HUES48 (cell line): ENCODE measurements at regions not wholly inside any gene's neighbourhood (a gene's known extent, or its start where the extent isn't known, plus 50 kb on each side); places are given as distances from the start of the nearest gene placed in this dataset.
"Not testable (repeated sequence)": the region's sequence is repeated elsewhere in the genome, so short reads cannot be mapped to it uniquely, and the experiment has no call there.

Experiments used
- H3K27ac ChIP-seq: one replicate; pipeline ENCODE4 v1.7.0; 2013; ENCODE audit warnings: low read depth, low read length, inconsistent platforms
- H3K27me3 ChIP-seq: 2 replicates; pipeline ENCODE4 v1.6.1; 2013; ENCODE audit warnings: mild to moderate bottlenecking, low read length; ENCODE audit not compliant: control insufficient read depth, insufficient read depth
- H3K36me3 ChIP-seq: 2 replicates; pipeline ENCODE4 v1.6.1; 2013; ENCODE audit warnings: low read length; ENCODE audit not compliant: control insufficient read depth, insufficient read depth
- H3K4me1 ChIP-seq: 2 replicates; pipeline ENCODE4 v1.6.1; 2013; ENCODE audit warnings: mild to moderate bottlenecking, low read length; ENCODE audit not compliant: control insufficient read depth, insufficient read depth
- H3K4me3 ChIP-seq: 2 replicates; pipeline ENCODE4 v1.5.1; 2013; ENCODE audit warnings: mild to moderate bottlenecking, low read depth, low read length
- H3K9ac ChIP-seq: 2 replicates; pipeline ENCODE4 v1.6.1; 2013; ENCODE audit warnings: mild to moderate bottlenecking, low read depth, low read length, moderate library complexity
- H3K9me3 ChIP-seq: 2 replicates; pipeline ENCODE4 v1.6.1; 2013; ENCODE audit warnings: low read length; ENCODE audit not compliant: control insufficient read depth, insufficient read depth

DNA sequence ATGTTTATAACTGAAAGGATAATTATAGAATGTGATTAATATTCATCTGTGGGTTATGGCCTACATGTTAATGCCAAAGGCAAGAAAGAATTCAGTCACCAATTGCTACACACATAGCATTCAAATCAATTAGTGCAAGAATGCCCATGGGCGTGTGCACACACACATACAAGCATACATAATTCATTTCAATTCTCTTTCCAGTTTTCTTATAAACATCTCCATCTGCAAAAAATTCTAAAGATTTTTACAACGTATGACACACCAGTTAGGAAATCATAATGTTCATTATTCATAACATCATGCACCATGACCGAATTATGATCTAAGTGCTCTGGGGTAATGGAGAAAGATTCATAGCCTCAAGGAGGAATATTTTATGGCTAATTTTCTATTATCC, 111.0 kb upstream of the ADTRP start:
- H3K4me3 ChIP-seq, result no peak overlapping the region
- no peak overlapping the region for H3K27ac ChIP-seq
- no peaks in the 10 kb centered on the region for H3K36me3 ChIP-seq
- H3K4me1 ChIP-seq, result peaks cover 26% of the 10 kb centered on the region
- no peaks in the 10 kb centered on the region for H3K9me3 ChIP-seq
- no peaks in the 10 kb centered on the region for H3K27me3 ChIP-seq
- no peak overlapping the region for H3K9ac ChIP-seq

DNA sequence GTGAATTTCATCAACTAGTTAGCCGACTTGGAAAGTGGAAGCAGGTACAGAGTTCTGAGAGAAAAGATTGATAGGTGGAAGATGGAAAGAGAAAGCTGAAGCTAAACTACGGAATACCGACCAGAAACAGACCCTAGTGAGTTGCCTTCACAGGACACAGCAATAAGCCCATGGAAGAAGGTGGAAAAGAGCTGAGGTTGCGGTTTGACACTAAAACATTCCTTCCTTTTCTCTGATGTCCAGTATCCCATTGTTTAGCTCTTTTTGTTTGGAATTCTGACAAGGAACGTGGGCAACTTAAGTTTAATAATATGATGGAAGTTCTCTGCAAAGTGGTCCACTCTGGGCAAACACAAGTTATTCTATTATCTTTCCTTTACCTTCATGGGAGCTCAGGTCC, 110.1 kb upstream of the ADTRP start:
- Histone ChIP-seq H3K4me3 (no peak overlapping the region), H3K27ac (no peak overlapping the region), H3K9ac (no peak overlapping the region), H3K36me3 (no peaks in the 10 kb centered on the region), H3K27me3 (no peaks in the 10 kb centered on the region), H3K4me1 (peaks cover 19% of the 10 kb centered on the region), H3K9me3 (no peaks in the 10 kb centered on the region)

DNA sequence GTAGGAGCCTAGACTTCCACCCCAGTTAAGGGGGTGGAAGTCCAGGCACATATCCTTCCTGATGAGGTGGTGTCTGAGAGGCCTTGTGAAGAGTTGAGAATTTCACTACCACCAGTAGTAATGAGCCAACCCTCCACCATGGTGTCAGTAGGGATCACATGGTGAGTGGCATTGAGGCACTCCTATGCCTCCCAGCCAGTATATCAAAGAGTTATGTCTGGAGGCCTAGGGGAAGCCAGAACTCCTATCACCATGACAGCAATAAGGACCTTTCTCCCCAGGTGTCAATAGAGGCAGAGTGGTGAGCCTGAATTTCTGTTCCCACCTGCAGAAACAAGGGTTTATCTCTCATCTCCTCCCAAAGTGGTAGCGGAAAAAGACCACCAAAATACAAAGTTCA, 106.6 kb upstream of the ADTRP start:
- no peaks in the 10 kb centered on the region for H3K36me3 ChIP-seq
- no peak overlapping the region for H3K4me3 ChIP-seq
- peaks cover 16% of the 10 kb centered on the region for H3K4me1 ChIP-seq
- H3K9me3 ChIP-seq, result peaks cover 2% of the 10 kb centered on the region; the same call in 1 of the 2 replicates
- H3K27ac ChIP-seq, result no peak overlapping the region
- no peak overlapping the region for H3K9ac ChIP-seq
- no peaks in the 10 kb centered on the region for H3K27me3 ChIP-seq

DNA sequence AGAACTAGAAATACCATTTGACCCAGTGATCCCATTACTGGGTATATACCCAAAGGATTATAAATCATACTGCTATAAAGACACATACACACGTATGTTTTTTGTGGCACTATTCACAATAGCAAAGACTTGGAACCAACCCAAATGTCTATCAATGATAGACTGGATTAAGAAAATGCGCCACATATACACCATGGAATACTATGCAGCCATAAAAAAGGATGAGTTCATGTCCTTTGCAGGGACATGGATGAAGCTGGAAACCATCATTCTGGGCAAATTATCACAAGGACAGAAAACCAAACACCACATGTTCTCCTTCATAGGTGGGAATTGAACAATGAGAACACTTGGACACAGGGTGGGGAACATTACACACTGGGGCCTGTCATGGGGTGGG, 104.9 kb upstream of the ADTRP start:
- not testable (repeated sequence) for H3K27ac ChIP-seq, H3K9me3 ChIP-seq, H3K4me3 ChIP-seq, H3K9ac ChIP-seq, H3K36me3 ChIP-seq, H3K27me3 ChIP-seq
- H3K4me1 ChIP-seq, result peaks cover 19% of the 10 kb centered on the region

DNA sequence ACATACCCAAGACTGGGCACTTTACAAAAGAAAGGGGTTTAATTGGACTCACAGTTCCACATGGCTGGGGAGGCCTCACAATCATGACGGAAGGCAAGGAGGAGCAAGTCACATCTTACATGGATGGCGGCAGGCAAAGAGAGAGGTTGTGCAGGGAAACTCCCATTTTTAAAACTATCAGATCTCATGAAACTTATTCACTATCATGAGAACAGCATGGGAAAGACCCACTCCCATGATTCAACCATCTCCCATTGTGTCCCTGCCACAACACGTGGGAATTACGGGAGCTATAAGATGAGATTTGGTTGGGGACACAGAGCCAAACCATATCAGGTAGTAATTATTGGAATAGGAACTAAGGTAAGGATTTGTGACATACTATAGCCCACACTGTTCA, 101.6 kb upstream of the ADTRP start:
- not testable (repeated sequence) for H3K4me3 ChIP-seq, H3K9ac ChIP-seq, H3K27me3 ChIP-seq, H3K27ac ChIP-seq, H3K9me3 ChIP-seq, H3K36me3 ChIP-seq
- peaks cover 12% of the 10 kb centered on the region for H3K4me1 ChIP-seq

GRCh38 chr6:11878735-11879134, 100.1 kb upstream of the ADTRP start:
- H3K4me1 ChIP-seq, result peaks cover 12% of the 10 kb centered on the region
- H3K4me3 ChIP-seq, result no peak overlapping the region
- no peaks in the 10 kb centered on the region for H3K36me3 ChIP-seq
- H3K9me3 ChIP-seq, result peaks cover 5% of the 10 kb centered on the region; the same call in 1 of the 2 replicates
- no peaks in the 10 kb centered on the region for H3K27me3 ChIP-seq
- H3K27ac ChIP-seq, result no peak overlapping the region
- H3K9ac ChIP-seq, result no peak overlapping the region

GRCh38 chr6:11878029-11878428, 99.4 kb upstream of the ADTRP start:
- no peak overlapping the region for H3K9ac ChIP-seq
- H3K27ac ChIP-seq, result no peak overlapping the region
- no peaks in the 10 kb centered on the region for H3K27me3 ChIP-seq
- H3K4me3 ChIP-seq, result no peak overlapping the region
- H3K36me3 ChIP-seq, result no peaks in the 10 kb centered on the region
- H3K9me3 ChIP-seq, result peaks cover 5% of the 10 kb centered on the region; the same call in 1 of the 2 replicates
- peaks cover 12% of the 10 kb centered on the region for H3K4me1 ChIP-seq

- no peak overlapping the region for H3K4me3 ChIP-seq
- H3K27me3 ChIP-seq, result no peaks in the 10 kb centered on the region
- peaks cover 12% of the 10 kb centered on the region for H3K4me1 ChIP-seq
- H3K9me3 ChIP-seq, result peaks cover 5% of the 10 kb centered on the region; the same call in 1 of the 2 replicates
- no peaks in the 10 kb centered on the region for H3K36me3 ChIP-seq
- H3K9ac ChIP-seq, result no peak overlapping the region
- H3K27ac ChIP-seq, result no peak overlapping the region
These were observed 98.4 kb upstream of the ADTRP start for GRCh38 chr6:11876934-11877433.

GRCh38 chr6:11875325-11876109, 96.9 kb upstream of the ADTRP start:
- no peak overlapping the region for H3K9ac ChIP-seq
- H3K27me3 ChIP-seq, result no peaks in the 10 kb centered on the region
- H3K4me1 ChIP-seq, result peaks cover 12% of the 10 kb centered on the region
- no peak overlapping the region for H3K4me3 ChIP-seq
- H3K27ac ChIP-seq, result no peak overlapping the region
- H3K36me3 ChIP-seq, result no peaks in the 10 kb centered on the region
- H3K9me3 ChIP-seq, result peaks cover 5% of the 10 kb centered on the region; the same call in 1 of the 2 replicates

DNA sequence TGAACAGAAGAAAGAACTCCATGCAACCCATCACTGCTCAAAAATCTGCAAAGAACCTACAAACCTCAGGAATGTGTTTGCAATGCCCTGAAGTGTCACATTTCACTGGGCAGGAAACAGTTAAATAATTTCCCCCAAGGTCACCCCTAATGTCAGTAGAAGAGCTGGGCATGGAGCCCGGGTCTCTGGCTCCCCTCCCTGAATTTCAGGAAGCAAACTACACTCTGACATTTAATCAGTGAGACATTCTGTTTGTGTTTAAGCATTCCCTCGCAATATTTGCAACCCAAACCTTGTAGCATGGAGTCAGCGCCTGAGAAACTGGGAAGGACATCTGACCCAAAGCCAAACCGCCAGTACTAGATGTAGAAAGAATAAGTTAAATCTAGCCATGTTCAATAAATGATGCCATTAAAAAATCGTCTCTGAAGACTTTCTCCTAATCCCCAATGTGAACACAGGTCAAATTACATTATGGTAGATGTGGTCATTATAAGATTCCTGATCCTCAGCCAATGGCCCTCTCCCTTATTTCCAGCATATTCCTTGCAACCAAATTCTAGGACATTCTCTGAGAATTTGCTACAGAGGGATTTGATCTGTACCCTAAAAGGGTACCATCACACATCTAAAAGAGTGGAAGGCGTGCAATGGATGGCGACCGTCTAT, 91.2 kb upstream of the ADTRP start:
- H3K4me3 ChIP-seq, result no peak overlapping the region
- H3K27ac ChIP-seq, result no peak overlapping the region
- no peaks in the 10 kb centered on the region for H3K36me3 ChIP-seq
- no peaks in the 10 kb centered on the region for H3K4me1 ChIP-seq
- no peak overlapping the region for H3K9ac ChIP-seq
- no peaks in the 10 kb centered on the region for H3K27me3 ChIP-seq
- H3K9me3 ChIP-seq, result 0 out of 2 replicates have a peak, but pooled peaks cover 5% of the 10 kb centered on the region

- H3K9me3 ChIP-seq, result 0 out of 2 replicates have a peak, but pooled peaks cover 5% of the 10 kb centered on the region
- no peak overlapping the region for H3K9ac ChIP-seq
- no peaks in the 10 kb centered on the region for H3K4me1 ChIP-seq
- no peak overlapping the region for H3K27ac ChIP-seq
- H3K36me3 ChIP-seq, result no peaks in the 10 kb centered on the region
- H3K27me3 ChIP-seq, result no peaks in the 10 kb centered on the region
- no peak overlapping the region for H3K4me3 ChIP-seq
These were observed 89.8 kb upstream of the ADTRP start for GRCh38 chr6:11868392-11868791.
